Small intestine (tissue), 7 donors: ENCODE measurements at regions not wholly inside any gene's neighbourhood (a gene's known extent, or its start where the extent isn't known, plus 50 kb on each side); places are given as distances from the start of the nearest gene placed in this dataset.
"Not testable (repeated sequence)": the region's sequence is repeated elsewhere in the genome, so short reads cannot be mapped to it uniquely, and the experiment has no call there.

ENCODE experiments used
- DNase-seq, 2 donors: peaks; one replicate each; pipeline versions ENCODE4 v3.0.0 to v3.0.0-alpha.2; 2013
- FAIRE-seq: peaks from 2 replicates; lab custom pipeline; 2012; peaks lifted over from hg19 to GRCh38; lab: Jason Lieb, UNC
- H3K27ac ChIP-seq, 3 donors: one replicate each; pipeline ENCODE4 v1.5.1; 2013; ENCODE audit warnings: low read length in 2 of 3, mild to moderate bottlenecking in 2 of 3, control low read depth in 1 of 3, inconsistent platforms in 1 of 3, low read depth in 1 of 3, moderate library complexity in 1 of 3
- H3K27me3 ChIP-seq, 3 donors: one replicate each; pipeline ENCODE4 v1.6.1; 2013; ENCODE audit warnings: low read length in 3 of 3, inconsistent platforms in 1 of 3; ENCODE audit not compliant: control insufficient read depth in 3 of 3, insufficient read depth in 3 of 3
- H3K36me3 ChIP-seq, 3 donors: one replicate each; pipeline ENCODE4 v1.6.1; 2013; ENCODE audit warnings: low read length in 3 of 3, inconsistent platforms in 1 of 3, low read depth in 1 of 3, mild to moderate bottlenecking in 1 of 3, moderate library complexity in 1 of 3; ENCODE audit not compliant: control insufficient read depth in 3 of 3, insufficient read depth in 2 of 3
- H3K4me1 ChIP-seq, 3 donors: one replicate each; pipeline ENCODE4 v1.6.1; 2013; ENCODE audit warnings: low read length in 2 of 3, inconsistent platforms in 1 of 3, low read depth in 1 of 3, mild to moderate bottlenecking in 1 of 3, moderate library complexity in 1 of 3; ENCODE audit not compliant: control insufficient read depth in 3 of 3, insufficient read depth in 2 of 3
- H3K4me3 ChIP-seq, 3 donors: one replicate each; pipeline ENCODE4 v1.5.1; 2013; ENCODE audit warnings: low read length in 3 of 3, control low read depth in 1 of 3, inconsistent platforms in 1 of 3, low read depth in 1 of 3, mild to moderate bottlenecking in 1 of 3, moderate library complexity in 1 of 3
- H3K9me3 ChIP-seq, 2 donors: one replicate each; pipeline ENCODE4 v1.6.1; 2013; ENCODE audit warnings: low read depth in 1 of 2, low read length in 1 of 2; ENCODE audit not compliant: control insufficient read depth in 2 of 2, insufficient read depth in 1 of 2
- WGBS, 3 donors: extraction: QIAGEN DNeasy Blood & Tissue Kit; methylation state at CpG; one replicate each; pipeline ENCODE4 v1.1.7; 2013; 5-methylcytosine and 5-hydroxymethylcytosine counted together
- donor health status: healthy with polysubstance abuse.
- donor health status: control.
- donor health status: control.
- donor health status: Bipolar disorder and iron deficiency.
- donor health status: healthy.

DNA sequence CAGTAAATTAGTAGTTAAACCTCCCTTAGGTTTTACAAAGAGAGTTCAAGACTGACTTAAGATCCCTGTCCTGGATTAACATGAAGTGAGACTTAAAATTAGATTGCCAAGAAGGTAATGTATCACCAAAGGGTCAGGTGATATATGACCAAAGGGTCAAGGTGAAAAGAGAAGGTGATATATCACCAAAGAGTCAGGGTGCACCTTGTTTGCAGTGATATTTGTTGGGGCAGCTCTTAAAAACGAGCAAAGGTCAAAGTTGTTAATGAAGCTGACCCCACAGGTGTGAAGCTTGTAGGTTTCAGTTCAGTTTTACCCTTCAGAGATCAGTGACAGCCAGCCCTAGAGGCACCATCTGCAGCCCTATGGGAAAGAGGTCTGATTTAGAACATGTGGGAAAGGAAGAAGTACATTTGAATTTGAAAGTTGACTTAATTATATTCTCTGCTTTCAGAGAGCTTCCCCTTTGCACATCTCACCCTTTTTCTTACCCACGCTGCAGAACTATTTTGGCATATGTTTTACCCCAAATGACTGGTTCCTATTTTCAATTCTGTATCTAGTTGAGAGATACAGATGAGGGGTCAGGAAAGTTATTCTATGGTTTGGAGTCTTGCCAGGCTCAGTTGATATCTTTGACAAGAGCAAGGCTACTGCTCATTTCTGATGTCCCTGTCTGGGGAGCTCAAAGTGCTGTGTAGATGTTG is 170.8 kb downstream of the S1PR1 start:
- FAIRE-seq (no peak), DNase-seq (no peak)
- no peaks in the 10 kb centered on the region for H3K36me3 ChIP-seq
- H3K4me1 ChIP-seq, result no peaks in the 10 kb centered on the region
- 44 to 48% (median 47%) methylated on average over 2 of the region's 2 CpGs for WGBS, 3 donors
- no peak overlapping the region for H3K4me3 ChIP-seq
- H3K27me3 ChIP-seq, result no peaks in the 10 kb centered on the region
- H3K9me3 ChIP-seq, result no peaks in the 10 kb centered on the region
- no peak overlapping the region for H3K27ac ChIP-seq

DNA sequence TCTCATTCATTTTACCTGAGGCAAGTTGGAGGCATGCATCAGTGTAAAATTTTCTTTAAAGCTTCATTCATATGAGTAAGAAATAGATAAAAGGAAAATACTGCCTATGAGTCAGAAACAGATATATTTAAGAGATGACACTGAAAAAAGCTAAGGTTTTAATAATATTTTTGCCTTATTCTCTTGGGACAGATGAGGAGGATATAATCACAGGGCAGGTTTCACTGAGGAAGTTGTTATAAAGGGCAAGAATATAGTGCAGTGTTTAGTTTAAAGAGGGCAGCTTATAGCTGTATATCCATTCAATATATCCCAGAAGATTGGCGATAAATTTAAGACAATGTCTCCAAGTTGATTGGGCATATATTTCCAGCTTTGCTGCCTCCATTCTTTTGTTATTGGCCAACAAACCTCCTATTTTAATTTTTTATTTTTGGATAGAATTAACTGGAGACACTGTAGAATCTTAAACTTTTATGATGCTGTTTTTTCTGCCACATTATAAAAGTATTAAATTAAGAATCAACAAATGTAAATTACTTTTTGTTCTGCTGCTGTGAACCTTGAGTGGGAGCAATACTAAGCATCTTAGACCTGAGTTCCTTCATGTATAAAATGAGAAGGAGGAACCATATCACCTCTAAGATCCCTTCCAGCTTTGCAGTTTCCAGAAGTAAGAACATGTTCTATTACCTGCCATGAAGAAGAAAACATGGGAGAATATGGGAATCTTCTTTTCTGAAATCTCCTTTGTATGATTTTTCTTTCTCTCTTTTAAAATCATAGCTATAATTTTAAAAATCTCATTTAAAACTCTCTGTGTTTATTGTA is 171.6 kb downstream of the S1PR1 start:
- Histone ChIP-seq H3K27me3 (no peaks in the 10 kb centered on the region), H3K4me1 (no peaks in the 10 kb centered on the region), H3K4me3 (no peak overlapping the region), H3K9me3 (no peaks in the 10 kb centered on the region), H3K27ac (no peak overlapping the region), H3K36me3 (no peaks in the 10 kb centered on the region)
- no peak for DNase-seq
- FAIRE-seq, result no peak
- WGBS, 3 donors, result 93 to 97% (median 97%) methylated on average over 1 of the region's 1 CpG

DNA sequence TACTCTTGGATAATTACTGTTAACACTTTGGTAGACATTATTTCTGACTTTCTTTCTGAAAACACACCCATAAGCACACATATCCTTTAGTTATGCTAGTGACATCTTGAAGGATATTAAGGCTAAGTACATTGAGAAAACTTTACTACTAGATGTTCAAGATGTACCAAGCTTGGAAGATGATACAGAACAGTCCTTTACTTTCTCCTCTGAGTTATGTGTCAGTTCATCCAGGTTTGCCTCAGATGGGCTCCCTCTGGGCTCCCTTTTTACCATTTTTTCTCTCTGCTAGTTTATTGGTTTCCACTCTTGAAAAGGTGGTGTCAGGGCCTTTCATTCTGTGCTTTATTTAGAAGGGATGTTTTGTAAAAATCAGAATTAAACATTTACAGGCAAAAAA is 172.3 kb downstream of the S1PR1 start:
- no peaks in the 10 kb centered on the region for H3K9me3 ChIP-seq
- no peak for FAIRE-seq
- H3K27me3 ChIP-seq, result no peaks in the 10 kb centered on the region
- H3K4me3 ChIP-seq, result no peak overlapping the region
- H3K27ac ChIP-seq, result no peak overlapping the region
- no peaks in the 10 kb centered on the region for H3K4me1 ChIP-seq
- no peaks in the 10 kb centered on the region for H3K36me3 ChIP-seq
- no peak for DNase-seq

DNA sequence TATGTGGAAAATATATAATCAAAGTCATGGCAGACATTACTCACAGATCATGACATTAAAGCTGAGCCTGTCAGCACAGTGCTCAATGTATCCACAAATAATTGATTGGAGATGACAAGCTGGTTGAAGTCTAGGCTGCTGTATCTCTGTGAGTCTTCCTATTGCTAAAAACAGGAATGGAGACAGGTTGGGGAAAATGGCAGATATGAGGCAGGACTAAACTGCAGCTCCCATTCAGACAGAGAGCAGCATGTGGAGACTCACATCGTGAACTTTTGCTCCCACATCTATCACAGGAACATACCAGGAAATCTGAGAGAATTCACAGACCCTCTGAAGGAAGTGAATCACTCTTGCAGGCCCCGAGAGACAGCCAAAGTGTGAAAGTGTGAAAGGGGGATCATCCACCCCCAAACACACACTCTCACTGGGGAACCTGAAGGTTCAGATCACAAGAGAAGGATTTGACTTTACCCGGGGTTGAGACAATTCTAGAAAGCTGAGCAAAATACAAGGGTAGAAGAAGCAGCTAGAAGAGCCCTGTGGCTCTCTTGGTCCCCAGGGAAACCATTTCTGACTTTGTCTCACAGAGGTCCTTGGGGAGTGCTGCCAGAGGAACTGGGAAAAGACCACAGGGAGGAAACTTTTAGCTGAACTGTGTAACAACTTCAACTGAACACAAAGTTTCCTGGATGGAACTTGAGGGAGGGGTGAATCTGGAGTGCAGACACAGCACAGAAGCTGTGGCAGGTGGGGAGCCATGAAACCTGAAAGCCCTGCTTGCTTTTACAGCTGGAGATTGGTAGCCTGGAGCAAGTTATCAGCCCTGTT is 173.4 kb downstream of the S1PR1 start:
- no peaks in the 10 kb centered on the region for H3K36me3 ChIP-seq
- H3K9me3 ChIP-seq, result no peaks in the 10 kb centered on the region
- H3K4me3 ChIP-seq, result no peak overlapping the region
- no peak overlapping the region for H3K27ac ChIP-seq
- no peaks in the 10 kb centered on the region for H3K4me1 ChIP-seq
- 33 to 54% (median 39%) methylated on average over 3 of the region's 3 CpGs for WGBS, 3 donors
- no peaks in the 10 kb centered on the region for H3K27me3 ChIP-seq
- FAIRE-seq, result no peak
- no peak for DNase-seq

DNA sequence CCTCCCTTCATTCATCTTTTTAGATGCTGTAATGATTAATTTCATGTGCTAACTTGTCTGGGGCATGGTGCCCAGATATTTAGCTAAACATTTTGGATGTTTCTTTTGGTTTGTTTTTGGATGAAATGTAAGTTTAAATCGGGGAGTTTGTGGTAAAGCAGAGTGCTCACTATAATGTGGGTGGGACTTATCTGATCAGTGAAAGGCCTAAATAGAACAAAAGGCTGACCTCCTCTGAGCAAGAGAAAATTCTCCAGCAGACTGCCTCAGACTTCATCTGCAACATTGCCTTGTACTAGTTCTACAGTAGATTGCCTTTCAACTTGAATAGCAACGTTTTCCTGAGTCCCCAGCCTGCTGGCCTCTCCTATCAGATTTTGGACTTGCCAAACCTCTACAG is 183.6 kb downstream of the S1PR1 start:
- no peaks in the 10 kb centered on the region for H3K9me3 ChIP-seq
- no peaks in the 10 kb centered on the region for H3K27me3 ChIP-seq
- no peak overlapping the region for H3K4me3 ChIP-seq
- DNase-seq (no peak), FAIRE-seq (no peak)
- WGBS, 3 donors, result 26 to 31% (median 28%) methylated on average over 2 of the region's 2 CpGs
- H3K36me3 ChIP-seq, result no peaks in the 10 kb centered on the region
- H3K4me1 ChIP-seq, result no peaks in the 10 kb centered on the region
- no peak overlapping the region for H3K27ac ChIP-seq

DNA sequence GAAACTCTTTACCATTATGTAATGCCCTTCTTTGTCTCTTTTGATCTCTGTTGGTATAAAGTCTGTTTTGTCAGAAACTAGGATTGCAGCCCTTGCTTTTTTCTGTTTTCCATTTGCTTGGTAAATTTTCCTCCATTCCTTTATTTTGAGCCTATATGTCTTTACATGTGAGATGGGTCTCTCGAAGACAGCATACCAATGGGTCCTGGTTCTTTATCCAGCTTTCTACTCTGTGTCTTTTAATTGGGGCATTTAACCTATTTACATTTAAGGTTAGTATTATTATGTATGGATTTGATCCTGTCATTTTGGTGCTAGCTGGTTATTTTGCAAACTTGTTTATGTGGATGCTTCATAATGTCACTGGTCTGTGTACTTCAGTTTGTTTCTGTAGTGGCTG is 191.3 kb downstream of the S1PR1 start:
- not testable (repeated sequence) for H3K36me3 ChIP-seq, H3K9me3 ChIP-seq, FAIRE-seq, H3K27ac ChIP-seq, DNase-seq, H3K4me1 ChIP-seq, H3K4me3 ChIP-seq, H3K27me3 ChIP-seq
- WGBS, 3 donors, result 92 to 93% (median 93%) methylated on average over 1 of the region's 1 CpG

DNA sequence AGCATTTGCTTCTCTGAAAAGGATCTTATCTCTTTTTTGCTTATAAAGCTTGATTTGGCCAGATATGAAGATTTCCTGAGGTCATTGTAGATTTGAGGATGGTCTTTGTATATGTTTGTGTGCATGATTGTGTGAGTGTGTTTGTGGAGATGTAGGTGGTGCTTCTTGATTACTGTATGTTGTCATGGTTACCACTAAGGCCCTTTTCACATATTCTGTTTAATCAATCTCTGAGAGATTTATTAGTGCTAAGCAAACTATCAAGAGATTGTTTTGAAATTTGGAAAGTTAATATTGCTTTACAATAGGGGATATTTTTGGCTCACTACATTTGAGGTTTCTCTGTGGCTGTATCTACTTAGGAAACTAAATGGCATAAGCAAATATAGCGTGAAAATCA is 191.7 kb downstream of the S1PR1 start:
- Histone ChIP-seq H3K27ac (no peak overlapping the region), H3K36me3 (no peaks in the 10 kb centered on the region), H3K27me3 (no peaks in the 10 kb centered on the region), H3K4me3 (no peak overlapping the region), H3K9me3 (no peaks in the 10 kb centered on the region), H3K4me1 (no peaks in the 10 kb centered on the region)
- DNase-seq (no peak), FAIRE-seq (no peak)
- WGBS, 3 donors, result 79 to 85% (median 83%) methylated on average over 1 of the region's 1 CpG

DNA sequence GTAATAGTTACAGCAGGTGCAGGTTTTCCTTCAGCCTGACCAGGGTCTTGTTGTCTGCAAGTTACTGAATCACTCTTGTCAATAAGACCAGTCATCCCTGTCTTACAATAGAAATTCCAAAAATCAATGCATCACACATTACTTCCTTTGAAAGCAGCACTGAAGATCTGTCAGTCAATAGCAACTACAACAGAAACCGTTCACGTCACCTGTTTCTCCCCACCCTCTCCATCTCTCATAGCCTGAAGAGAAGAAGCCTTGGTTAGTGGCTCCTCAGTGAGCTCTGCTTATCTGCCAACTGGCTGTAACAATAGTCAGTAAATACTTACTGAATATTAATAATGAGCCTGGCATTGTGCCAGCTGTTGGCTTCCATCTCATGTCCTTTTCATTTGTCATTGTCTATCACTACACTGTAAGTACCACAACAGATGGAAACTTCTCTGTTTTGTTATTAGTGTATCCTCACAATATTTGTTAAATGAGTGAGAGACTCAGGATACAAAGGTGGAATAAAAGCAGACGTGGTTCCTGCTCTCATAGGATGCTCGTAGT is 195.2 kb downstream of the S1PR1 start:
- FAIRE-seq (no peak), DNase-seq (no peak)
- H3K27ac ChIP-seq, result no peak overlapping the region
- H3K36me3 ChIP-seq, result no peaks in the 10 kb centered on the region
- no peaks in the 10 kb centered on the region for H3K4me1 ChIP-seq
- WGBS, 3 donors, result 57 to 72% (median 66%) methylated on average over 4 of the region's 4 CpGs
- no peaks in the 10 kb centered on the region for H3K27me3 ChIP-seq
- H3K9me3 ChIP-seq, result no peaks in the 10 kb centered on the region
- H3K4me3 ChIP-seq, result no peak overlapping the region
